NCI-H345 (cell line): ENCODE measurements at regions not wholly inside any gene's neighbourhood (a gene's known extent, or its start where the extent isn't known, plus 50 kb on each side); places are given as distances from the start of the nearest gene placed in this dataset.
A peak's percentile ranks its signal among the peaks of the same experiment; 100 is the strongest.

Experiments
- DNase-seq: peaks from one replicate; lab custom pipeline; 2025; lab: John Stamatoyannopoulos, UW

GRCh38 chr12:89256060-89256459, 96.2 kb downstream of the DUSP6 start:
- DNase-seq, result no peak

DNA sequence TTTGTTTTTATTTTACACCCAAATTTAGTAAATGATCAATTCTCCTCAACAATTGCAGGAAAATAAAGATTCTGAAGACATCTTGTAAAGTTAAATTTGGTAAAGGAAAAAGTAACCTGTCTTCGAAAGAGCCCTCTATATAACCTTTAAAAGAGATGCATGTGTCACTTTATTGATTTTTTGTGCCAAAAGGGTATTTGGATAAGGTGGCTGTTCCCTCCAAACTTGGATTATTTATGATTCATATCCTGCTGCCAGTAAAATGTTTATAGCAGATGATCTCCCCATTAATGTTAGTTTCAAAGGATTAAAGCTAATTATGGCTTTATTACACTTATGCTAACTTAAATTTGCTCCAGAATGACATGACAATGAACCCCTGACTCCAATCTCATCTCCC, 98.8 kb downstream of the DUSP6 start:
- DNase-seq, result no peak

- DNase-seq, result no peak
Measured at GRCh38 chr12:89252284-89252683, 100.0 kb downstream of the DUSP6 start.

GRCh38 chr12:89251342-89252271, 100.7 kb downstream of the DUSP6 start:
- DNase-seq, result no peak

- no peak for DNase-seq
Measured at GRCh38 chr12:89250636-89251035, 101.7 kb downstream of the DUSP6 start.

DNA sequence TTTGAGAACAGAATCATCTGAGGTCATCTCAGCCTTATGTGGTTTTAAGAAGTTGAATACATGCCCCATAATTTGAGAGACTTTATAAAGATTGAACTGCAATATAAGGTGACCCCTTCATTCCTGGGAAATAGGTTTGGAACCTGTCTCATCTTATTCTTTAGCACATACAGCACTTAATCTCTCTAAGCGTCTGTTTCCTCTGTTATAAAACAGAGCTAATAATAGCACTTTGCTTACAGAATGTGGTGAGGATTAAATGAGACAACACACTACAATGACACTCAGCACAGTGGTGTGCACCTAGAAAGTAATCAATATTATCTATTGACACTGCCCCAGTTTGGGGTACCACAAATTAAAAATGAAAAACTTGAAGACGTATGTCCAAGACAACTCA, 102.1 kb downstream of the DUSP6 start:
- DNase-seq, result no peak

- DNase-seq, result no peak
Measured at GRCh38 chr12:89247967-89248366, 104.3 kb downstream of the DUSP6 start.

DNA sequence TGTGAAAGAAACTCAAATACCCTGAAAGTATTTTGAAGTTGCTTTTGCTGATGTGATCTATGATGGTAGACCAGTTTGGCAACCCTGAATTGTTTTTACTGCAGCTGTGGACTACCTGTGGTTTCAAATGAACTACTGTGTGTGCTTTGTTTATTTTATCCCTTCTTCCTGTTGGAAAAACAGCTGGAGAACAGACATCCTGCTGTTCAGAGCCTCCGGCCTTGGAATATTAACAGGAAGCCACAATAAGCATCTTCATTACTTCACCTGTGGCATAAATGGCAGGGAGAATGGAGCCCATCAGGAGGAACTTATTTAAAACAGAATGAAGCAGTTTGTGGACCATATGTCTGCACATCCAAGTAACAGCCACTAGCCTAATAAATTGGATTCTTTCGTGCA, 104.8 kb downstream of the DUSP6 start:
- peak; percentile 70 for DNase-seq

DNA sequence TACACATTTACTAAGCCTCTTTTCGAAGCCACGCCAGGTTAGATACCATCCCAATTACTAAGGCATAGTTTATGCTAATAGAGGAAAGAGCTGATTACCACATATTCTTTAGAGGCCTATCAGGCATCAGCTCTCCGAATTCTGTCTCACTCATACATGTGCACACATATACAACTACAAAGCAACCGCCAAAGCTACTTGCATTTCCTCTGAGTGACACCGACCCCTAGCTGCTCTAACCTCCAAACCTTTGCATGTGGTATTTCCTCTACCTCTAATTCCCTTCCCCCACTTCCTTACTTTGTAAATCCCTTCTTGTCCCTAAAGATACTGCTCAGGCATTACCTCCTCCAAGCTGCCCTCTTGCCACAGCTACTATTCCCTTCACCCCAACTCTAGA, 107.2 kb downstream of the DUSP6 start:
- no peak for DNase-seq

GRCh38 chr12:89244536-89244935, 107.8 kb downstream of the DUSP6 start:
- no peak for DNase-seq

DNA sequence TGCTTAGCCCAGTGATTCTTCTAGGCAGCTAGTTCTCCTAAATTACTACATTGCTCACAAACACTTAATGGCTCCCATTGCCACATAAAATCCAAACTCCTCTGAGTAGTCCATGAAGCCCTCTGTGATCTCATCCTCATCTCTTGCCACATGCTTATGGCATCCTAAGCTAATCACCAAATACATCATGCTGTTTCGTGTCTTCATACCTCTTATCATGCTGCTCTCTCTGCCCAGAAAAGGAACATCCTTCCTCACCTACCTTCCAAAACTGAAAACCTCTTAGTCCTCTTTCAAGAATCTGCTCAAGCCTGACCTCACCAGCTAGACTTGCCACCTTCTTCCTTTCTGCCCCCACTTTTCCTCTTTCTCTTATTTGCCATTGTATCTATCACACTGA, 108.5 kb downstream of the DUSP6 start:
- no peak for DNase-seq

DNA sequence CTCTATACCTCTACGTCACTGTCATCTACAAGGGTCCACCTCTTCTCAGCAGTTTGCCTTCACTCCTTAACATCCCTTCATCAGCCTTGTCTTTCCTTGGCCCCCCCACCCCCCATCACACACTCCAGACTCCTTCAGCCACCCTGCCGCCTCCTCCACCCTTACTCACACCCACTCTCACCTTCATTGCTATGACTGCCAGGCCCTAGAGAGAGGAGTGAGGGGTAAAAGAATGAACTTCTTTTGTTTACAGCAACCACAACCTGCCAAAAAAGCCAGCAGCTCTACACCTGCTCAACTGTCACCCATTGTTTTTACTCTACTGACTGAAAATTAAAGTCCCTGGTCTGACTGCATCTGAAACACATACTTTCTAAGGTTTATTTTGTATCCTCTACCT, 112.8 kb downstream of the DUSP6 start:
- peak; percentile 60 for DNase-seq

DNA sequence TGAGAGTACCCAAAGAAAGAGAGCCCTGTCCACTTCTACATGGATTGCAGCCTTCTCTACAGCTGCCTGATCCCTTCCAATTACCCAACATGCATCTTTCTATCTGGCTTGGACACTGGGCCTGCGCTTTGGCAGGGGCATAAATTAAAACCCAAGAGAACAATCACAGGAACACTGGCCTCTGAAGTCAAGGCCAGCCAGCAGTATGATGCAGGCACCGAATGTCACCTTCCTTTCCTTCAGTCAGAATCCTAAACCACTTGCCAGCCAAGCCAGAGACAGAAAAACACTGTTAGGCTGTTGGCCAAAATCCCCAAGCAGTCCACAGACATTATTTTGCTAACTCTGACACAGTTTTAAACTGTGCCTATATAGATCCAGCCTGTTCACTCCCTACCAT, 113.7 kb downstream of the DUSP6 start:
- DNase-seq, result no peak

DNA sequence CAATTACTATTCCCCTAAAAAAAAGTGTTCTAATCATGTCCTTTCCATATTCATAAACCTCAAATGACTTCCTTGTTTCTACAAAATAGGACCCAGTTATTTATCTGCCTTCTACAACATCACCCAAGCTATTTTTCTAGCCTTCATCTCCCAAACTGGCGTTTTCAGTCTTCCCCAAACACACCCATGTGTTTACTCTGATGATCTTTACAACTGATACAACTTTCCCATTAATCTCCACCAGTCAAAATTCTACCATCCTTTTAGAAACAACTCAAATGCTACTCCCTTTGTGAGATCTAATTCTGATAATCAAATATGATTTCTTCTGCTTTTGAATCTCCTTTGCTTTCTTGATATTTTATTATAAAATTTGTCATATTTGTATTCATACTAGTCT, 114.5 kb downstream of the DUSP6 start:
- no peak for DNase-seq

DNA sequence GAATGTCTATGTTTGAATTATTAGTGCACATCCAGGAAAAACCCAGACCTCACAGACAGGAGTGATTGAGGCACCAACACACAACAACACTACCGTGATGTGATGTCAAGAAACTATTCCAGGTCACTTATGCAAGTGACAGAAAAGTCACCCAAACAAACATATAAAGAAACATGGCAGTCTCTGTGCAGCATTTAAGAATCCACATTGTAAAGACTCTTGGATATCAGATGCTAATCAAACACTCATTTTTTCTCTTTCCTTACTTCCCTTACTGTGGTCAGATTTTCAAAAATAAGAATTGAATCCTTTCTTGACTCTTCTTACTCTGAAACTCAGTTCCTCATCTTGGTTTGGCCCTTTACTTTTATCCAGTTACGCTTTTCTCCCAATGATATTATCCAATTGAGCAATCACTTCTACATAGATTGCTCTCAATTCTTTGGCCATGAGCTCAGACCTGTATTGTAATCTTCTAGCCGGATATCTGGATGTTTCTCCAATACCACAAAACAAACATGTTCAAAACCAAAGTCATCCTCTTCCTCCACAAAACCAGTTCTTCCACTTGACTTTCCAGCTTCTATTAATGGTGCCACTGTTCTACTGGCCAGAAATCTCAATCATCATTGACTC, 115.4 kb downstream of the DUSP6 start:
- DNase-seq, result no peak

DNA sequence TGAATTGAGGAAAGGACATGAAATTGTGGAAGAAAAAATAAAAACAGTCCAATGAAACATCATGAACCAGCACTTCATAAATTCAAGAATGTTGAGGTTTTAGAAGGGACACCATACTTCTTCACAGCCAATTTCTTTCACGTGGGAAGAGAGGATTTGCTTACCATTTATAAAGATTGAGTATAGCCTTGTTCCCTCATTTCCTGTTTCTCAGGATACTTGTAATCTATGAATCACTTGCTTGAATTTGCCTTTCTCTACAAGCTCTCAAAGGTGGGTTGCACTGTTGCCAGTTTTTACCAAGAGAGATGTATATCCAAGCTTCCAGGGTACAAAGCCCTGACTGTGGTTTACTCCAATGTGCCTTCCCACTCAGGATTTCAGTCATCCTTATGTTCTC, 116.1 kb downstream of the DUSP6 start:
- no peak for DNase-seq

DNA sequence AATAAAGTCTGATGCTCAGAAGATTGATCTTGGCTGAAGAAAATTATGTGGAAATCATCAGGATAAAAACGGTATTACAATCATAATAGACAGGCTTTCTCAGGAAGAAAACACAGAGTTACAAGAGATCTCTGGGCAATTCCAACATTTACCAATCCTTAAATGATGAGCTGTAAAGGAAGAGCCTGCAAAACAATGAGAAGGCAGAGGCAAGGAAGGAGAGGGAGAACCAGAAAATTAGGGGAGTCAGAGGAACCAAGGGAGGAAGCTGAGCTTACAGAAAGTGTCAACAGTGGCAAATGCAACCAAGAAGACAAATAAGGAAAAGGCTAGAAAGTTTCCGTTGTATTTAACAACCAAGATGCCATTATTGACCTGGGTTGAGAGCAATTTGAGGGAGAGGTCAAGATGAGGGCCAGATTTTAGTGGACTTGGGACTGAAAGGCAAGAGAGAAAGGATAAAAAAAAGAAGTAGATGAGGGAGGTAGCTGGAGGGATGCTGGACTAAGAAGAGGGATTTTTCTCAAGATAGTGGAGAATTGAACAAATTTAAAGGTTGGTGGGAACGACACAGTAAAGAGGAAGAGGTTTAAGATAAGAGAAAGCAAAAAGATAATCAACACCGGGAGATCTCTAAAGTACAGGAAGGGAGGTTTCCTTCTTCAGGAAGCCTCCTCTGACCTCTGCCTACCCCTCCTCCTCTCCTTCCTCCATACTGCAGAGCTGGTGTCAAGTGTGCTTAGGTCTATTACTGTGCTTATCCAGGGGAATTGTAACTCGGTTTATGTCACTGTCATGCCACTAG, 116.9 kb downstream of the DUSP6 start:
- no peak for DNase-seq

GRCh38 chr12:89234324-89235114, 117.8 kb downstream of the DUSP6 start:
- DNase-seq, result no peak

- no peak for DNase-seq
Measured at GRCh38 chr12:89231686-89232085, 120.6 kb downstream of the DUSP6 start.

DNA sequence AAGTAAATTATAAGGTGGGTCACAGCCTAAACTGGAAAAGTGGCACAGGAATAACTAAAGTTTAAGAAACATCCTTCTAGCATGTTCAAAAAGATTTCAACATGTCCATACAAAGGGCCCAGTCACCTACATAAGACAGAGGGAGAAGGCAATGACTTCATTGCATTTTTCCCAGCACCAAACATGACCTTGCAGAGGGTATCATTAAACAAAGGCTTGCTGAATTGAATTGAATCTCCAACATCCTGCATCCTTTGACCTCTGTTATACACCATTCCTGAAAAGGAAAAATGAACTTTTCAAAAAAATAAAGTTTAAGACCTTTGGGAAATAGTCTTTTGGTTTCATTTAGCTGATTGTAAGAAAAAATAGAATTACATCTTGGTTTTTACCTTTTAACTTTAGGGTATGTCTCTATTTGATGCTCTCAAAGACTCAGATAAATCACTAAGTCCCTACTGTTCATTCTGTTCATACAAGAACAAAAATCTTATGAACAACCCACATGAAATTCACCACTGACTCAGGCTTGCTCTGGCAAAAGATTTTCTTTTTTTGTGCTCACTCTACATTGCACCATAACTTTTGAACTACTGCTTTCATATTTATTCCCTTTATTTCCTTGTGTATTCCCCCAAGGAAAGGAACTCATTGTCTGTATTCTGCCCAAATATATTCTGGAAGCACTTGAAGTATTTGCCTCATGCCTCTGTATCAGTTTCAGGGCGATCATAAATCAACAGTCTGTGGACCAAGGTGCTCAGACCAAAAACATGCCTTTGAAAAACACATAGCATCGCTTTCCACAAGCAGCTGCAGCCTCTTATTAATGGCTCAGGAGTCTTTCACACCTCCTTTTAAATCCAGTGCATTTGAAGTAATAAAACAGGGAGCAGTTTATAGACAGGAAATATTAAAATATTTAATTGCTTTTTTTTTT, 121.7 kb downstream of the DUSP6 start:
- no peak for DNase-seq

DNA sequence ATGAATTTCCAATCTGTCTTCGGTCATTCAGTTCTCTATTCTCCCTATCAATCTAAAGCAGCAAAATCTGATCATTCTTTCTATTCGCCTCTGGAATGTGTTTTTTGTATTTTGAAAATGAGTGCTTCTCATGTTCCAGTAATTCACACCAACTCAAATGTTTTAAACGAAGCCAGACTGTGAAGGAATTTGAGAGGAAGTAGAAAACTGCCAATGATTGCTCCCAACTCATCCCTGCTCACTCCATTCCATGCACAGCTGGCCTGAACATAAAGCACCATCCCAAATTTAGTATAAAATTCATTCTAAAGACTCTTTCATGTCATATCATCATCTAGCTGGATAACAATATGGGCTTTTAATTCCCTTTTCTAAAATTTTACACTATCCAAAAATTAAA, 123.8 kb downstream of the DUSP6 start:
- DNase-seq, result no peak
